ENCODE measurements at regions not wholly inside any gene's neighbourhood (a gene's known extent, or its start where the extent isn't known, plus 50 kb on each side); places are given as distances from the start of the nearest gene placed in this dataset.

GRCh38 chr5:130975847-130976246, 189.2 kb downstream of the HINT1 start (continued):
- TF ChIP-seq HDAC2 (IDR thresholded peaks at IDR 0.05; ENCODE audit: borderline replicate concordance in 1 of 2, low read depth in 2 of 2, low read length in 2 of 2) (no peak), E2F6 (IDR thresholded peaks at IDR 0.05) (no peak), BACH1 (IDR thresholded peaks at IDR 0.05; ENCODE audit: low read length) (no peak)

All from H1 (cell line).